SK-N-SH treated with all-trans-retinoic acid at 6 μM for 48 hours (cell line): ENCODE measurements at regions not wholly inside any gene's neighbourhood (a gene's known extent, or its start where the extent isn't known, plus 50 kb on each side); places are given as distances from the start of the nearest gene placed in this dataset.

Source experiments
- ATAC-seq: fragments of 200-7000 bp; cut with Tn5 transposase; 3 replicates; pipeline ENCODE4 v1.9.1; 2020; ENCODE audit warnings: mild to moderate bottlenecking, moderate library complexity
- ARNTL ChIP-seq: fragments of 450-650 bp; formaldehyde crosslinking; IDR thresholded peaks from 2 replicates; pipeline ENCODE4 v1.5.0; 2020; ENCODE audit warnings: low read depth, mild to moderate bottlenecking, moderate library complexity, borderline replicate concordance
- BACH2 ChIP-seq: fragments of 250-450 bp; sonication (Bioruptor Pico); IDR thresholded peaks from 2 replicates; pipeline ENCODE4 v1.9.0; 2021; ENCODE audit warnings: mild to moderate bottlenecking, borderline replicate concordance
- CREB5 ChIP-seq: fragments of 250-450 bp; sonication (Bioruptor Pico); IDR thresholded peaks from 2 replicates; pipeline ENCODE4 v1.5.1; 2020; ENCODE audit warnings: low read depth, mild to moderate bottlenecking, moderate library complexity
- CSDC2 ChIP-seq: fragments of 250-450 bp; sonication (Bioruptor Pico); IDR thresholded peaks from 2 replicates; pipeline ENCODE4 v1.5.0; 2020; ENCODE audit warnings: mild to moderate bottlenecking, moderate library complexity
- ESRRG ChIP-seq: fragments of 250-450 bp; sonication (Bioruptor Pico); IDR thresholded peaks from 2 replicates; pipeline ENCODE4 v1.6.1; 2021; ENCODE audit warnings: mild to moderate bottlenecking
- GLIS3 ChIP-seq: fragments of 250-450 bp; sonication (Bioruptor Pico); IDR thresholded peaks from 2 replicates; pipeline ENCODE4 v1.5.0; 2020; ENCODE audit warnings: mild to moderate bottlenecking, moderate library complexity
- ISL1 ChIP-seq: fragments of 250-450 bp; sonication (Bioruptor Pico); IDR thresholded peaks from 2 replicates; pipeline ENCODE4 v2.1.2; 2022; ENCODE audit warnings: mild to moderate bottlenecking, moderate library complexity
- OSR1 ChIP-seq: fragments of 250-450 bp; sonication (Bioruptor Pico); IDR thresholded peaks from 2 replicates; pipeline ENCODE4 v1.8.0; 2022; ENCODE audit warnings: moderate library complexity, mild to moderate bottlenecking, inconsistent platforms
- PATZ1 ChIP-seq: fragments of 250-450 bp; sonication (Bioruptor Pico); IDR thresholded peaks from 2 replicates; pipeline ENCODE4 v1.8.0; 2020; ENCODE audit warnings: mild to moderate bottlenecking, moderate library complexity, borderline replicate concordance
- POU6F1 ChIP-seq: fragments of 250-450 bp; sonication (Bioruptor Pico); IDR thresholded peaks from 2 replicates; pipeline ENCODE4 v1.8.0; 2021; ENCODE audit warnings: low read depth, mild to moderate bottlenecking, moderate library complexity, borderline replicate concordance
- PPARA ChIP-seq: fragments of 250-450 bp; sonication (Bioruptor Pico); IDR thresholded peaks from 2 replicates; pipeline ENCODE4 v1.5.0; 2020; ENCODE audit warnings: mild to moderate bottlenecking, borderline replicate concordance
- RARB ChIP-seq: fragments of 250-450 bp; sonication (Bioruptor Pico); IDR thresholded peaks from 2 replicates; pipeline ENCODE4 v1.8.0; 2021; ENCODE audit warnings: mild to moderate bottlenecking, moderate library complexity
- TCF4 ChIP-seq: fragments of 250-450 bp; sonication (Bioruptor Pico); IDR thresholded peaks from 2 replicates; pipeline ENCODE4 v1.8.0; 2021; ENCODE audit warnings: mild to moderate bottlenecking, moderate library complexity, borderline replicate concordance
- TOX ChIP-seq: fragments of 250-450 bp; sonication (Bioruptor Pico); IDR thresholded peaks from 2 replicates; pipeline ENCODE4 v1.8.0; 2021; ENCODE audit warnings: mild to moderate bottlenecking, moderate library complexity, borderline replicate concordance
- TSHZ2 ChIP-seq: fragments of 250-450 bp; sonication (Bioruptor Pico); IDR thresholded peaks from 2 replicates; pipeline ENCODE4 v1.5.0; 2020; ENCODE audit warnings: mild to moderate bottlenecking, moderate library complexity
- ZC3H10 ChIP-seq: fragments of 250-450 bp; sonication (Bioruptor Pico); IDR thresholded peaks from 2 replicates; pipeline ENCODE4 v1.5.1; 2021; ENCODE audit warnings: mild to moderate bottlenecking, moderate library complexity
- ZFP3 ChIP-seq: fragments of 250-450 bp; sonication (Bioruptor Pico); IDR thresholded peaks from 2 replicates; pipeline ENCODE4 v1.5.0; 2020; ENCODE audit warnings: mild to moderate bottlenecking, moderate library complexity
- ZNF70 ChIP-seq: fragments of 450-650 bp; formaldehyde crosslinking; IDR thresholded peaks from 2 replicates; pipeline ENCODE4 v1.5.0; 2020; ENCODE audit warnings: mild to moderate bottlenecking, moderate library complexity
- ZNF8 ChIP-seq: fragments of 450-650 bp; formaldehyde crosslinking; IDR thresholded peaks from 2 replicates; pipeline ENCODE4 v1.5.0; 2020; ENCODE audit warnings: mild to moderate bottlenecking, moderate library complexity

DNA sequence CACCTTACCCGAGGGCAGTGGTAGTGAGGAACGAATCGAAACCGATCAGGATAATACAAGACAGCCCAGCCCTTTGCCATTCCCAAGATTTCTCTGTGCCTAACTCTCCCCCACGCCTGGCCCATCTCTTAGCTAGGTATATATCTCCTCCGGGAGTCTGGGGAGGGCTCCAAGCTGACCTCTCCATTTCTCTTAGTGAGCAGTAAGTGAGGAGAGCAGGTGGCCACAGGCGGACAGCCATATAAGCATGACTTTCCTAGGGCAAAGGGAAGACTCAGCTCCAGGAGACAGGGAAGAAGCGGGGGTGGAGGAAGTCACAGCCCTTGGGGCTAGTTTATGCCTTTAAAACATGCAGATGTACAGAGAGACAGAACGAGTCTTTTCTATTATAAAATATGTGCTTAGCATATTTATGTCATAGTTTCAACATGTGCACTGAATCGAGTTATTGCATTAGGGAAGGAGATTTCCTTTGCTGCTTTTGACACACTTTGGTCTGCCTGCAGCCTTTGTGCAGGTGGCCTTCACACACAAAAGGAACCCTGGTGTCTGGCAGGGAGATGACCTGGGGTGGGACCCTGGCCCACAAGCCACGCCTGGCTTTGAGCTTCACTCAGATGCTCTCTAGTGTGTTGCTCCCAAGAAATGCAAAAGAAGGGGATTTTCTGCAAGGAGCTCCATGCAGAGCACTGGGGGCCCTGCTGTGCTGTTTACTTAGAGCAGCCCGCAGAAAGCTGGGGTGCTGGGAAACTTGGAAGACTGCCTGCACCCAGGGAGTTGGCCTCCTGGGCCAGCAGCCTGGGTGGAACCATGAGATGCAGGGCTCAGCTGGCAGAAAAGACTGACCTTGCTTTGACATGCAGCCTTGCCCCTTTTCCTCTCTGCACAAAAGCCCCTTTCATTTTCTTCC lies 613.3 kb downstream of the BCOR start (continued):
- TF ChIP-seq PATZ1 (CRISPR knock-in tag) (no peak), GLIS3 (CRISPR knock-in tag) (no peak)

DNA sequence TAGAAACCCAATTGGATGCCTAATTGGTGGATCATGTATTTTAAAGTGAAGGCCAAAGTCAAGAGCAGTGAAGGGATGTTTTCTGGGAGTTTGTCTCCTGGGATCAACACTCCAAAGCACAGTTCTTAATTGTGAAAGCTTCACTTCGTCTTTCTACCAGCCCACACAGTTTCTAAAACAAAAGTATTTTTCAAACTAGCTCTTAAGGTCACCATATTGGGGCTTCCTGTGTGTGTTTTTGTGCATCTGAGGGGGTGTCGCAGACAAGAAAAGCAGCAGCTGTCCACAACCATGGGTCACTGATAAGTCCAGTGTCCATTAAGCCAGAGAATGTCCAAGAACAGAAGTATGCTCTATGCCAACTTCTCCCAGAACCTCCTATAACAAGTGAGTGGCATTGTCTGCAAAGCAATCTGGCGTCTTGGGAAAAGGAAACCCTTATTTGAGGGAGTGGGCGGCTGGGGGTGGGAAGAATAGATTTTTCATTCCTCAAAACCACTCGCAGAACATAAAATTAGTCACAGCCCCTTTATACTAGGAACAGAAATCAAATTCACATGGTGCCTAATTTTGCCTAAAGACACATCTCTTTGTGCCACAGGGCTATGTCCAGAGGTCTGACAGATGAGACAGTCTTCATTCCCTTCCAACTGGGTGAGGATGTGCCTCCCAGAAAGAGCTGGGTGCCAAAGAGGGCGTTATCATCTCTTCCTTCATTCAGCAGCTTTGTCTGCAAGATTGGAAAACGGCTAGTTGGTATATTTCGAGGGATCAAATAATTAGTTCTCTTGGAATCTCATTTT lies 610.4 kb downstream of the BCOR start:
- ATAC-seq = no peak
- no peak for TF ChIP-seq PATZ1 (CRISPR knock-in tag)
- no peak for TF ChIP-seq GLIS3 (CRISPR knock-in tag)
- TF ChIP-seq CSDC2 (CRISPR knock-in tag) = no peak
- TF ChIP-seq PPARA = no peak
- TF ChIP-seq ZFP3 (CRISPR knock-in tag) = no peak
- no peak for TF ChIP-seq TCF4
- TF ChIP-seq TSHZ2 = no peak
- no peak for TF ChIP-seq ZC3H10 (CRISPR knock-in tag)
- no peak for TF ChIP-seq BACH2
- TF ChIP-seq ARNTL (CRISPR knock-in tag) = no peak
- TF ChIP-seq POU6F1 (CRISPR knock-in tag) = no peak
- no peak for TF ChIP-seq ZNF8 (CRISPR knock-in tag)
- TF ChIP-seq CREB5 = no peak
- TF ChIP-seq TOX (CRISPR knock-in tag) = no peak
- TF ChIP-seq ESRRG (CRISPR knock-in tag) = no peak

GRCh38 chrX:39487969-39488330 lies 609.8 kb downstream of the BCOR start:
- no peak for ATAC-seq
- no peak for TF ChIP-seq CREB5
- TF ChIP-seq ZNF8 (CRISPR knock-in tag) = no peak
- no peak for TF ChIP-seq RARB (CRISPR knock-in tag)
- no peak for TF ChIP-seq PPARA
- no peak for TF ChIP-seq OSR1 (CRISPR knock-in tag)
- no peak for TF ChIP-seq ZNF70 (CRISPR knock-in tag)
- no peak for TF ChIP-seq GLIS3 (CRISPR knock-in tag)
- no peak for TF ChIP-seq PATZ1 (CRISPR knock-in tag)
- no peak for TF ChIP-seq TSHZ2
- TF ChIP-seq ISL1 (CRISPR knock-in tag) = no peak
- TF ChIP-seq CSDC2 (CRISPR knock-in tag) = no peak
